GM23248 (cell line): ENCODE measurements at regions not wholly inside any gene's neighbourhood (a gene's known extent, or its start where the extent isn't known, plus 50 kb on each side); places are given as distances from the start of the nearest gene placed in this dataset.

ENCODE experiments used
- EZH2 ChIP-seq: fragments of 200-600 bp; sonication (generic); IDR thresholded peaks from 2 replicates; pipeline ENCODE4 v1.6.1; 2018; ENCODE audit warnings: antibody characterized with exemption, mild to moderate bottlenecking; ENCODE audit not compliant: insufficient read depth, poor library complexity, severe bottlenecking
- EZH2phosphoT487 ChIP-seq: fragments of 200-600 bp; sonication (generic); IDR thresholded peaks from 2 replicates; pipeline ENCODE4 v1.6.1; 2018; ENCODE audit warnings: antibody characterized with exemption, moderate library complexity, mild to moderate bottlenecking, low read depth; ENCODE audit not compliant: insufficient read depth

GRCh38 chr6:6995328-6995727 lies 112.4 kb upstream of the RREB1 start:
- no peak for TF ChIP-seq EZH2phosphoT487
- no peak for TF ChIP-seq EZH2
